ENCODE measurements at regions not wholly inside any gene's neighbourhood (a gene's known extent, or its start where the extent isn't known, plus 50 kb on each side); places are given as distances from the start of the nearest gene placed in this dataset.

DNA sequence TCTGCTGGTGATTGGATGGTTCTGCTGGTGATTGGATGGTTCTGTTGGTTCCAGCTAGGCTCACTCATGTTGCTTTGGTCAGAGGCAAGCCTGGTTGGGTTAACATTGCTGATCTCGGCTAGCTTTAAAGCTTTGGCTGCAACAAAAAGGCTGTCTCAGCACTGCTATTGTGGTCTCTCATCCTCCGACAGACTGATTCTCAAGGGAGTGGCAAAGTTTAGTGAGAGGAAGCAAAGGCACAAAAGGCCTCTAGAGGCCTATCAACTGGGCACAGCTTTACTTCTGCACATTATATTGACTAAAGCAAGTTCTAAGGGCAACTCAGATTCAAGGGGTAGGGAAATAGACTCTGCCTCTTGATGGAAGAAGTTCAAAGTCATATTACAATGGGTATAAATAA is 84.7 kb upstream of the LGR5 start:
- DNase-seq (ENCODE audit: low spot score) (no peak), ATAC-seq (ENCODE audit: low read depth) (no peak)
- TF ChIP-seq, protein P1, sequence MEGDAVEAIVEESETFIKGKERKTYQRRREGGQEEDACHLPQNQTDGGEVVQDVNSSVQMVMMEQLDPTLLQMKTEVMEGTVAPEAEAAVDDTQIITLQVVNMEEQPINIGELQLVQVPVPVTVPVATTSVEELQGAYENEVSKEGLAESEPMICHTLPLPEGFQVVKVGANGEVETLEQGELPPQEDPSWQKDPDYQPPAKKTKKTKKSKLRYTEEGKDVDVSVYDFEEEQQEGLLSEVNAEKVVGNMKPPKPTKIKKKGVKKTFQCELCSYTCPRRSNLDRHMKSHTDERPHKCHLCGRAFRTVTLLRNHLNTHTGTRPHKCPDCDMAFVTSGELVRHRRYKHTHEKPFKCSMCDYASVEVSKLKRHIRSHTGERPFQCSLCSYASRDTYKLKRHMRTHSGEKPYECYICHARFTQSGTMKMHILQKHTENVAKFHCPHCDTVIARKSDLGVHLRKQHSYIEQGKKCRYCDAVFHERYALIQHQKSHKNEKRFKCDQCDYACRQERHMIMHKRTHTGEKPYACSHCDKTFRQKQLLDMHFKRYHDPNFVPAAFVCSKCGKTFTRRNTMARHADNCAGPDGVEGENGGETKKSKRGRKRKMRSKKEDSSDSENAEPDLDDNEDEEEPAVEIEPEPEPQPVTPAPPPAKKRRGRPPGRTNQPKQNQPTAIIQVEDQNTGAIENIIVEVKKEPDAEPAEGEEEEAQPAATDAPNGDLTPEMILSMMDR (IDR thresholded peaks at IDR 0.05; ENCODE audit: poor library complexity, severe bottlenecking) = no peak
- no peaks in the 10 kb centered on the region for H3K9me3 ChIP-seq (ENCODE audit: severe bottlenecking)
- no peaks in the 10 kb centered on the region for H3K27me3 ChIP-seq (ENCODE audit: insufficient read depth, poor library complexity, severe bottlenecking)
- H3K36me3 ChIP-seq (ENCODE audit: low read depth) = no peaks in the 10 kb centered on the region
- H3K4me3 ChIP-seq (ENCODE audit: severe bottlenecking) = no peak overlapping the region
- no peak overlapping the region for H3K27ac ChIP-seq (ENCODE audit: poor library complexity, severe bottlenecking)
- no peaks in the 10 kb centered on the region for H3K4me1 ChIP-seq (ENCODE audit: insufficient read depth, poor library complexity, severe bottlenecking)

DNA sequence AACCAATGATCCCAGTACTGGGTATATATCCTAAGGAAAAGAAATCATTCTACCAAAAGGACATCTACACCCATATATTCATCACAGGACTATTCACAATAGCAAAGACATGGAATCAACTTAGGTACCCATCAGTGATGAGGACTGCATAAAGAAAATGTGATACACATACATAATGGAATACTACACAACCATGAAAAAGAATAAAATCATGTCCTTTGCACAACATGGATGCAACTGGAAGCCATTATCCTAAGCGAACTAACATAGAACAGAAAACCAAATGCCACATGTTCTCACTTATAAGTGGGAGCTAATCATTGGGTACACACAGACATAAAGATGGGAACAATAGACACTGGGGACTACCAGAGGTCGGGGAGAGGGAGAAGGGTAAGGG is 86.0 kb upstream of the LGR5 start:
- Histone ChIP-seq H3K9me3 (ENCODE audit: severe bottlenecking) (no peaks in the 10 kb centered on the region), H3K4me1 (ENCODE audit: insufficient read depth, poor library complexity, severe bottlenecking) (no peaks in the 10 kb centered on the region), H3K36me3 (ENCODE audit: low read depth) (no peaks in the 10 kb centered on the region), H3K27ac (ENCODE audit: poor library complexity, severe bottlenecking) (no peak overlapping the region), H3K4me3 (ENCODE audit: severe bottlenecking) (no peak overlapping the region), H3K27me3 (ENCODE audit: insufficient read depth, poor library complexity, severe bottlenecking) (no peaks in the 10 kb centered on the region)
- ATAC-seq (ENCODE audit: low read depth) (no peak), DNase-seq (ENCODE audit: low spot score) (no peak)
- TF ChIP-seq, protein P1 (IDR thresholded peaks at IDR 0.05; ENCODE audit: poor library complexity, severe bottlenecking) = no peak

DNA sequence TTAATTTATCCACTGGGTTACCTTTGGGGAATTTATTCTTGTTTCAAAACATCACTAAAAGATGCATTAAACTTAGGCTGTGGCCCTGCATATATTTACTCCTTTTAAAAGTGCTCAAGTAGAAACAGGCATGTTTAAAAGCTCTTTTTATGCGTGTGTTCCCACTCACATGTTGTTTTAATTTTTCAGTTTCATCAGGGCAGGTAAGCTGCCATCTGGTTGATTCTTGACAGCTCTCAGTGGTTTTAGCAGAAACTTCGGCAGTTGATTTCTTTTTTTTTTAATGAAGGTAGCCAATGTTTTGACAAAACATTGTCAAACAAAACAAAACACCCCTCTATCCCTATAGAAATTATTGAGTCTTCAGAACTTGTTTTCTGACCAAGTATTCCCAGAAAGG is 89.6 kb upstream of the LGR5 start:
- Histone ChIP-seq H3K4me1 (ENCODE audit: insufficient read depth, poor library complexity, severe bottlenecking) (no peaks in the 10 kb centered on the region), H3K27ac (ENCODE audit: poor library complexity, severe bottlenecking) (no peak overlapping the region), H3K27me3 (ENCODE audit: insufficient read depth, poor library complexity, severe bottlenecking) (no peaks in the 10 kb centered on the region), H3K36me3 (ENCODE audit: low read depth) (no peaks in the 10 kb centered on the region), H3K9me3 (ENCODE audit: severe bottlenecking) (no peaks in the 10 kb centered on the region), H3K4me3 (ENCODE audit: severe bottlenecking) (no peak overlapping the region)
- ATAC-seq (ENCODE audit: low read depth) (no peak), DNase-seq (ENCODE audit: low spot score) (no peak)
- TF ChIP-seq, protein P1 (IDR thresholded peaks at IDR 0.05; ENCODE audit: poor library complexity, severe bottlenecking) = no peak

DNA sequence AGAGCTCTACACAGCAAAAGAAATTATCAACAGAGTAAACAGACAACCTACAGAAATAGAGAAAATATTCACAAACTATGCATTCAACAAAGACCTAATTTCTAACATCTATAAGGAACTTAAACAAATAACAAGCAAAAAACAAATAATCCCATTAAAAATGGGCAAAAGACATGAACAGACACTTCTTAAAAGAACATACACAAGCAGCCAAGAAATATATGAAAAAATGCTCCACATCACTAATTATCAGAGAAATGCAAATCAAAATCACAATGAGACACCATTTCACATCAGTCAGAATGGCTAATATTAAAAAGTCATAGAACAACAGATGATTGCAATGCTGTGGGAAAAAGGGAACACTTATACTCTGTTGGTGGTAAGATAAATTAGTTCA is 100.7 kb upstream of the LGR5 start:
- H3K27me3 ChIP-seq (ENCODE audit: insufficient read depth, poor library complexity, severe bottlenecking) = no peaks in the 10 kb centered on the region
- no peak overlapping the region for H3K27ac ChIP-seq (ENCODE audit: poor library complexity, severe bottlenecking)
- H3K4me1 ChIP-seq (ENCODE audit: insufficient read depth, poor library complexity, severe bottlenecking) = no peaks in the 10 kb centered on the region
- ATAC-seq (ENCODE audit: low read depth) (no peak), DNase-seq (ENCODE audit: low spot score) (no peak)
- TF ChIP-seq, protein P1 (IDR thresholded peaks at IDR 0.05; ENCODE audit: poor library complexity, severe bottlenecking) = no peak
- H3K9me3 ChIP-seq (ENCODE audit: severe bottlenecking) = no peaks in the 10 kb centered on the region
- H3K4me3 ChIP-seq (ENCODE audit: severe bottlenecking) = no peak overlapping the region
- H3K36me3 ChIP-seq (ENCODE audit: low read depth) = no peaks in the 10 kb centered on the region

DNA sequence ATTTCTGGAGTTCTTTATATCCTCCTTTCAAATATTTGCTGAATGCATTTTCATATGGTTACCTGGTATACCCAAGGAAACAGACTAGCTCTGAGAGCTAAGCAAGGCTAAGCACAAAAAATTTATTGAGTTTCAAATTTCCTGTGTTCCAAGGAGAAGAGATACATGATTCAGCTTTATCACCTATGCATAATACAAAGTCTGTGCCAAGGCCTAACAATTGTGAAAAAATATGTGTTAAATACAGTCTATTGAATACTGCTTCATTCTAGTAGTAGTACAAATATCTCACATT is 103.7 kb upstream of the LGR5 start:
- TF ChIP-seq, protein P1 (IDR thresholded peaks at IDR 0.05; ENCODE audit: poor library complexity, severe bottlenecking) = no peak

More for the DNA sequence above, 103.7 kb upstream of the LGR5 start:
- no peak for ATAC-seq (ENCODE audit: low read depth)
- H3K9me3 ChIP-seq (ENCODE audit: severe bottlenecking) = no peaks in the 10 kb centered on the region
- no peaks in the 10 kb centered on the region for H3K36me3 ChIP-seq (ENCODE audit: low read depth)
- no peak for DNase-seq (ENCODE audit: low spot score)
- H3K27me3 ChIP-seq (ENCODE audit: insufficient read depth, poor library complexity, severe bottlenecking) = peaks cover 2% of the 10 kb centered on the region
- H3K27ac ChIP-seq (ENCODE audit: poor library complexity, severe bottlenecking) = no peak overlapping the region
- H3K4me3 ChIP-seq (ENCODE audit: severe bottlenecking) = no peak overlapping the region
- no peaks in the 10 kb centered on the region for H3K4me1 ChIP-seq (ENCODE audit: insufficient read depth, poor library complexity, severe bottlenecking)

Measured in RWPE2 (cell line).